CD14-positive monocyte (primary cell): ENCODE measurements at regions not wholly inside any gene's neighbourhood (a gene's known extent, or its start where the extent isn't known, plus 50 kb on each side); places are given as distances from the start of the nearest gene placed in this dataset.

Experiments
- DNase-seq, 3 donors: peaks; one replicate each; pipeline ENCODE4 v3.0.0-alpha.2; 2011 to 2022
- H2AFZ ChIP-seq: 2 replicates; pipeline ENCODE4 v1.6.0; 2012; ENCODE audit warnings: mild to moderate bottlenecking, low read depth, low read length, inconsistent platforms; ENCODE audit not compliant: insufficient read depth, poor library complexity, severe bottlenecking
- H3K27ac ChIP-seq, 2 donors: 1 replicate in 1 of 2; 2 replicates in 1 of 2; pipeline ENCODE4 v1.5.1; 2012 to 2013; ENCODE audit warnings: low read length in 2 of 2, control low read depth in 1 of 2, inconsistent platforms in 1 of 2, low read depth in 1 of 2, mild to moderate bottlenecking in 1 of 2
- H3K27me3 ChIP-seq, 2 donors: one replicate each; pipeline versions ENCODE4 v1.6.0 to v1.6.1; 2011 to 2013; ENCODE audit warnings: low read length in 2 of 2; ENCODE audit not compliant: control insufficient read depth in 2 of 2, insufficient read depth in 2 of 2
- H3K36me3 ChIP-seq, 2 donors: replicated peaks in 1 of 2; 1 replicate in 1 of 2; 2 replicates in 1 of 2; pipeline versions ENCODE4 v1.5.1 to v1.6.1; 2012 to 2013; ENCODE audit warnings: low read length in 2 of 2, control low read depth in 1 of 2, inconsistent platforms in 1 of 2, mild to moderate bottlenecking in 1 of 2; ENCODE audit not compliant: insufficient read depth in 2 of 2, control insufficient read depth in 1 of 2
- H3K4me1 ChIP-seq, 2 donors: 1 replicate in 1 of 2; 2 replicates in 1 of 2; pipeline versions ENCODE4 v1.5.1 to v1.6.1; 2012 to 2013; ENCODE audit warnings: low read length in 2 of 2, control low read depth in 1 of 2, inconsistent platforms in 1 of 2, mild to moderate bottlenecking in 1 of 2, moderate library complexity in 1 of 2; ENCODE audit not compliant: insufficient read depth in 2 of 2, control insufficient read depth in 1 of 2
- H3K4me2 ChIP-seq: replicated peaks from 2 replicates; pipeline ENCODE3; 2012; ENCODE audit warnings: low read length, moderate library complexity, mild to moderate bottlenecking; ENCODE audit not compliant: poor library complexity, severe bottlenecking; ENCODE audit errors: extremely low read depth
- H3K4me3 ChIP-seq, 3 experiments: fragments of 200-600 bp in 1 of 3; sonication (generic) in 1 of 3; replicated peaks in 1 of 3; 1 replicate in 2 of 3; 2 replicates in 1 of 3; pipeline ENCODE4 v1.5.1; 2011 to 2013; ENCODE audit warnings: low read length in 3 of 3, mild to moderate bottlenecking in 3 of 3, control low read depth in 2 of 3, low read depth in 2 of 3, inconsistent platforms in 1 of 3, moderate library complexity in 1 of 3
- H3K79me2 ChIP-seq: 2 replicates; pipeline ENCODE4 v1.6.0; 2012; ENCODE audit warnings: mild to moderate bottlenecking, control low read depth, inconsistent platforms, low read length, moderate library complexity; ENCODE audit not compliant: insufficient read depth
- H3K9ac ChIP-seq: 2 replicates; pipeline ENCODE4 v1.6.0; 2017; ENCODE audit warnings: low read length, mild to moderate bottlenecking; ENCODE audit not compliant: insufficient read depth, poor library complexity, severe bottlenecking
- H3K9me3 ChIP-seq, 2 donors: replicated peaks in 1 of 2; 1 replicate in 1 of 2; 2 replicates in 1 of 2; pipeline versions ENCODE4 v1.5.1 to v1.6.1; 2012 to 2013; ENCODE audit warnings: low read length in 2 of 2, control low read depth in 1 of 2; ENCODE audit not compliant: control insufficient read depth in 1 of 2, insufficient read depth in 1 of 2
- H4K20me1 ChIP-seq: 2 replicates; pipeline ENCODE4 v1.6.0; 2012; ENCODE audit warnings: mild to moderate bottlenecking, low read length, control low read depth, moderate library complexity; ENCODE audit not compliant: insufficient read depth
- H3K27ac Mint-ChIP-seq, 7 donors: one replicate each; pipeline ENCODE4 v1.8.0; 2020; ENCODE audit warnings: mild to moderate bottlenecking in 7 of 7, mixed read lengths in 7 of 7, moderate library complexity in 6 of 7, inconsistent platforms in 2 of 7
- H3K27me3 Mint-ChIP-seq, 3 donors: one replicate each; pipeline ENCODE4 v1.8.0; 2021 to 2022; ENCODE audit warnings: low read depth in 3 of 3, mild to moderate bottlenecking in 3 of 3, mixed read lengths in 3 of 3, moderate library complexity in 3 of 3, inconsistent platforms in 1 of 3
- H3K36me3 Mint-ChIP-seq, 2 donors: one replicate each; pipeline ENCODE4 v1.8.0; 2020; ENCODE audit warnings: mixed read lengths in 2 of 2, inconsistent platforms in 1 of 2, mild to moderate bottlenecking in 1 of 2
- H3K4me1 Mint-ChIP-seq: one replicate; pipeline ENCODE4 v1.8.0; 2020; ENCODE audit warnings: mild to moderate bottlenecking, mixed read lengths
- H3K4me3 Mint-ChIP-seq, 2 donors: one replicate each; pipeline ENCODE4 v1.8.0; 2020; ENCODE audit warnings: mild to moderate bottlenecking in 2 of 2, mixed read lengths in 2 of 2, moderate library complexity in 1 of 2
- H3K9me3 Mint-ChIP-seq, 7 donors: one replicate each; pipeline ENCODE4 v1.8.0; 2020 to 2022; ENCODE audit warnings: mixed read lengths in 7 of 7, mild to moderate bottlenecking in 6 of 7, moderate library complexity in 6 of 7, inconsistent platforms in 2 of 7
- CTCF ChIP-seq: fragments of 200-600 bp; IDR thresholded peaks from one replicate; pipeline ENCODE4 v1.8.0; 2022; ENCODE audit warnings: antibody characterized with exemption, mild to moderate bottlenecking
- WGBS: methylation state at CpG from one replicate; pipeline ENCODE4 v1.1.5; 2013; ENCODE audit warnings: missing lambda C conversion rate; ENCODE audit not compliant: insufficient coverage; 5-methylcytosine and 5-hydroxymethylcytosine counted together
- intact Hi-C, 2 donors: fragments of 100-400 bp; cut with micrococcal nuclease; formaldehyde crosslinking; loops; one replicate each; pipeline versions ENCODE4 v1.15.0 to v1.15.1; 2023

- Histone ChIP-seq H3K9me3 (peaks cover 0 to 6% of the 10 kb centered on the region in 2 donors), H3K9ac (no peak overlapping the region), H3K4me1 (no peaks in the 10 kb centered on the region), H3K27ac (no peak overlapping the region), H2AFZ (no peak overlapping the region), H4K20me1 (no peaks in the 10 kb centered on the region), H3K36me3 (no peaks in the 10 kb centered on the region), H3K4me3 (no peak overlapping the region), H3K79me2 (no peaks in the 10 kb centered on the region), H3K4me2 (no peak overlapping the region), H3K27me3 (no peaks in the 10 kb centered on the region)
- no peak for DNase-seq
- intact Hi-C loops = no loop called here
- H3K4me3 Mint-ChIP-seq = no peak overlapping the region
- H3K27ac Mint-ChIP-seq = no peak overlapping the region
- H3K27me3 Mint-ChIP-seq = no peaks in the 10 kb centered on the region
- no CpG with 5 or more reads among the region's 1 CpG for WGBS
- H3K36me3 Mint-ChIP-seq = no peaks in the 10 kb centered on the region
- H3K4me1 Mint-ChIP-seq = no peaks in the 10 kb centered on the region
- peaks cover 0 to 2% (median 2%) of the 10 kb centered on the region in 7 donors for H3K9me3 Mint-ChIP-seq
- TF ChIP-seq CTCF = no peak
Measured at GRCh38 chrX:95860127-95860526, 824.5 kb upstream of the DIAPH2 start.

DNA sequence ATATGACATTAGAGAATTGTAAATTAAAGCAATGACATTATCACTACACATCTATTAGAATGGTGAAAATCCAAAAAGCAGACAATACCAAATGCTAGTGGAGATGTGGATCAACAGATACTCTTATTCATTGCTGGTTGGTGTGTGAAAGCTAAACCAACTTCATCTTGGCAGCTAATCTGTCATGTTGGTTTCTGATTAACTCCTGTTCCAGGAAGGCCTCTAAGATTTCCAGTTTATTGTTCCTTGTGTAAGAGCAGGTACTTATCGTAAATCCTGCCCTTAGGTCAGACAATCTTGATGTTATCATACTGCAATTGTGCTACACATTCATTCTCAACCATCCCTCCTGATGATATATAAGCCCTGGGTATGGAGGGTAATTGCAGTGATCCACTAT, 809.0 kb upstream of the DIAPH2 start:
- H3K36me3 Mint-ChIP-seq = no peaks in the 10 kb centered on the region
- intact Hi-C loops = no loop called here

More for the DNA sequence above, 809.0 kb upstream of the DIAPH2 start:
- H3K9ac ChIP-seq = no peak overlapping the region
- no peaks in the 10 kb centered on the region for H4K20me1 ChIP-seq
- no peaks in the 10 kb centered on the region for H3K9me3 ChIP-seq
- Mint-ChIP-seq H3K27ac (no peak overlapping the region), H3K4me3 (no peak overlapping the region), H3K27me3 (peaks cover 0 to 1% (median 0%) of the 10 kb centered on the region in 3 donors), H3K9me3 (peaks cover 0 to 11% (median 5%) of the 10 kb centered on the region in 7 donors), H3K4me1 (no peaks in the 10 kb centered on the region)
- H3K27ac ChIP-seq = no peak overlapping the region
- no CpG with 5 or more reads among the region's 1 CpG for WGBS
- H3K4me2 ChIP-seq = no peak overlapping the region
- no peak overlapping the region for H3K4me3 ChIP-seq
- H3K27me3 ChIP-seq = no peaks in the 10 kb centered on the region
- H3K79me2 ChIP-seq = no peaks in the 10 kb centered on the region
- DNase-seq = no peak
- TF ChIP-seq CTCF = no peak
- no peaks in the 10 kb centered on the region for H3K4me1 ChIP-seq
- H2AFZ ChIP-seq = no peak overlapping the region
- H3K36me3 ChIP-seq = no peaks in the 10 kb centered on the region
